ENCODE measurements at regions not wholly inside any gene's neighbourhood (a gene's known extent, or its start where the extent isn't known, plus 50 kb on each side); places are given as distances from the start of the nearest gene placed in this dataset.
A peak's percentile ranks its signal among the peaks of the same experiment; 100 is the strongest.

DNA sequence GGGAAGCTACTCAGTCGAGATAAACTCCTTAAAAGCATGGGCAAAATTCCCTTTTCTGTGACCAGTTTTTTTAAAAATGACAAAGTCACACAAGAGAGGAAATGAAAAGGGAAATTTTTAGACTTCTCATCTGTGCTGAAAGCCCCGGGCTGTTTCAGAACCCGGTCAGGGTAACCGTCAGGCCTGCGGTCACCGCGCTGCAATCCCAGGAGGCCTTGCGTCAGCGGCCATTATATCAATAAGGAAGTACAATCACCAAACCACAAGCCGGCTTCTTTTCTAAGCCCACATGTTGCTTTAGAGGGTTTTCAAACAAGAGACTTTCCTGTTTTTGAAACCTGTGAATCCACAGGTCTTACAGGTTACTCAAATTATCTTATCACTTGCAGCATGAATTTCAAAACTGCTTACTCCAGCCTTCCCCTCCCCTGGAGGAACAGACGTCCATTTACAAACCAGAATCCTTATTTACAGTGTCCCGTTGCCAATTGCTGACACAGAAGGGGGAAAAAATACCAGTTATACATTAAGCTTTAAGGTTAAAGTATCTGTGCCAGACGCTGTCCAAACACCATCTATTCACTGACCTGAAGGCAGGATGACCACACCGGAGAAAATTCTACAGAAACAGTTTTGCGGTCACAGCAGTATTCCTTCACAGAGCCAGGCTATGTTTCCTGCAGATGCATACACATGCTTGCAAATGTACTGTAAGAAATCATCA lies 165.3 kb downstream of the TOMM20 start:
- no peak for TF ChIP-seq EP300 (IDR thresholded peaks at IDR 0.05; ENCODE audit: borderline replicate concordance)
- no peak for TF ChIP-seq YY1 (IDR thresholded peaks at IDR 0.05; ENCODE audit: low read depth)

GRCh38 chr1:234962340-234962989 lies 166.2 kb downstream of the TOMM20 start:
- TF ChIP-seq TCF12 (IDR thresholded peaks at IDR 0.05; ENCODE audit: low read depth) (peak; percentile 28), EGR1 (IDR thresholded peaks at IDR 0.05) (no peak), NFIC (IDR thresholded peaks at IDR 0.05) (no peak)

DNA sequence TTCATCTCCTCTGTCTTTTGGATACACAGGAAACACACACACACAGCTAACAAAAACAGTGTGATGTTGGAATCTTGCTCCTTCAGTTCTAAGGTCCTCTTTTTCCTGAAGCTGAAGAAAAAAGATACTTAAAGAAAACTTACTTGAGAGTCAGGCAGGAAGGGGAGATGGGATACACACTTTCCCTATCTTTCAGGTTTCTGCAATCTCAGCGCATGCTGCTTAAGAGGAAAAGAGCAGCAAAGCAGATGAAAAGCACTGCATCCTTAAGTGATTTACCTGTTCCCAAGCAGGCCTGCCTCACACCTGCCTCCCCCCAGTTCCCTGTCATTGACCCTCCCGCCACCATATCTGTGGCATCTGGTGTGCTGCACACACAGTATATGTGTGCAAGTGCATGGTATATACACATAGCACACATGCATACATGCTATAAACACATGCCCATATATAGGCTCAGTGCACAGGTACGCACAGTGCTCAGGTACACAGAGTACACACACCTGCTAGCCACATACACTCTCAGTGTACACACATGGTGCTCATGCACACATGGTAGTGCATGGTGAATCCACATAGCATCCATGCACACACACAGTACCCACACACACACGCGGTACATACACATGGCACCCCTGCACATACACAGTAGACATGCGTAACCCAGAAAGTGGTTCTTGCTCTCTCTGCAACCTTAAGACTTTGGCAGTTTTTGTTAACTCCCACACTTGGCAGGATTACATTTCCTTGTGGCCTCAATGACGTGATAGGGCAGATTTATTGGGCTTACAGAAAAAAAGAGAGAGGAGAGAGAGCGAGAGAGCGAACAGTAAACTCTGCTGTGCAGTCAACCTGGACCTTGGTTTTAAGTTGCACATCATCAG lies 166.9 kb downstream of the TOMM20 start:
- TF ChIP-seq CEBPB (IDR thresholded peaks at IDR 0.05), result peak; percentile 67; the same call in 1 of the 2 replicates
- no peak for TF ChIP-seq TAF1 (IDR thresholded peaks at IDR 0.05; ENCODE audit: low read depth)
- TF ChIP-seq, protein P1, sequence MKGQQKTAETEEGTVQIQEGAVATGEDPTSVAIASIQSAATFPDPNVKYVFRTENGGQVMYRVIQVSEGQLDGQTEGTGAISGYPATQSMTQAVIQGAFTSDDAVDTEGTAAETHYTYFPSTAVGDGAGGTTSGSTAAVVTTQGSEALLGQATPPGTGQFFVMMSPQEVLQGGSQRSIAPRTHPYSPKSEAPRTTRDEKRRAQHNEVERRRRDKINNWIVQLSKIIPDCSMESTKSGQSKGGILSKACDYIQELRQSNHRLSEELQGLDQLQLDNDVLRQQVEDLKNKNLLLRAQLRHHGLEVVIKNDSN (IDR thresholded peaks at IDR 0.05), result no peak
- TF ChIP-seq FOXM1 (IDR thresholded peaks at IDR 0.05; ENCODE audit: borderline replicate concordance, low read depth), result 0 out of 2 replicates have a peak, but pooled peaks have one; percentile 40
- TF ChIP-seq YY1 (IDR thresholded peaks at IDR 0.05; ENCODE audit: low read depth), result no peak
- TF ChIP-seq EGR1 (IDR thresholded peaks at IDR 0.05), result no peak
- peak; percentile 59 for TF ChIP-seq CREB1 (IDR thresholded peaks at IDR 0.05; ENCODE audit: low read depth)
- TF ChIP-seq, protein P2, sequence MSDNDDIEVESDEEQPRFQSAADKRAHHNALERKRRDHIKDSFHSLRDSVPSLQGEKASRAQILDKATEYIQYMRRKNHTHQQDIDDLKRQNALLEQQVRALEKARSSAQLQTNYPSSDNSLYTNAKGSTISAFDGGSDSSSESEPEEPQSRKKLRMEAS (IDR thresholded peaks at IDR 0.05), result peak; percentile 17; the same call in 1 of the 2 replicates
- peak; percentile 61; the same call in 1 of the 2 replicates for TF ChIP-seq TEAD4 (IDR thresholded peaks at IDR 0.05)
- TF ChIP-seq RAD21 (IDR thresholded peaks at IDR 0.05; ENCODE audit: low read depth), result 0 out of 2 replicates have a peak, but pooled peaks have one; percentile 30
- TF ChIP-seq NFIC (IDR thresholded peaks at IDR 0.05), result peak; percentile 92
- TF ChIP-seq EP300 (IDR thresholded peaks at IDR 0.05; ENCODE audit: borderline replicate concordance), result peak; percentile 88
- TF ChIP-seq ZBTB7A (IDR thresholded peaks at IDR 0.05; ENCODE audit: low read depth), result no peak
- TF ChIP-seq TCF12 (IDR thresholded peaks at IDR 0.05; ENCODE audit: low read depth), result peak; percentile 85
- no peak for TF ChIP-seq REST (IDR thresholded peaks at IDR 0.05; ENCODE audit: low read depth)

GRCh38 chr1:234960722-234961455 lies 167.7 kb downstream of the TOMM20 start:
- TF ChIP-seq, protein P2 (IDR thresholded peaks at IDR 0.05), result no peak
- TF ChIP-seq FOXM1 (IDR thresholded peaks at IDR 0.05; ENCODE audit: borderline replicate concordance, low read depth) (no peak), TAF1 (IDR thresholded peaks at IDR 0.05; ENCODE audit: low read depth) (no peak), TEAD4 (IDR thresholded peaks at IDR 0.05) (no peak), ZBTB7A (IDR thresholded peaks at IDR 0.05; ENCODE audit: low read depth) (no peak)

DNA sequence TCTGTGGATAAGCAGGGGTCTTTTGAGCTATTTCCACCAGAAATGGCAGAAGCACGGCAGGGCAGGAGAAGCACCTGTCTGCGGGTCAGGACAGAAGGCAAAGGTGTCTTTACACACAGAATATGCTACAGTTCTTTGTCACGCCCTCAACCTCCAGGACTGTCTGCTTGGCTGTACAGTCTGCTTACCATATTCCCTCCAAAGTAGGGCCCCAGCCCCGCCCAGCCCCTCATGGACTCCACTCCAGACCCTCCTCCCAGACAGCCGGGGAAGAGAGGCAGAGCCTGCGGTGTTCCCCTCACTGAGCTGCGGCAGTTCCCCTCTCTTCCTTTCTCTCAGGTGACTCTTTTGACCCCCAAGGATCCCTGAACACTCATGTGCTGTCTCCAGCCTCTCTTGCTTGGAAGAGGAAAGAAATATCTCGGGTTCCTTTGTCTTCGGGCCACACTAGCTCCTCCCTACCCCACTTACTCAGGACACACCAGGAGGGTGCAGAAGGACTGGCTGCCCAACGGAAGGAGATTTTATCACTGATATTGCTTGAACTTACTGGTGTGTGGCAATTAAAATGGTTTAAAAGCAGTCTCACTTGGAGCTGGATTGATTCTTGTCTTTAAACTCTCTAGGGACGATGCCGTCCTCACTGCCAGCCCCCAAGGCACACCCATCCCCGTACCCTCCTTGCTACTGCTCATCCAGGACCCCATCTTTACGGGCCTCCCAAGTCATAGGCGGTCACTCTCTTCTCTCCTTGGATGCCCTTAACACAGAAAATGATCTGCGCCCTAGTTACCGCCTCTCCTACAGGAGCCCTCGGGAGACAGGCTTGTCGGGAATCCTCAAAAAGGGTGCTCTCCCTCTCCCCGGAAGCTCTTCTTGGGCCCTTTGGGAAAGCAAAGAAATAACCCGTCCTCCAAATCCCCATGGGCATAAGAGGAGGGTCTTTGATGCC lies 169.7 kb downstream of the TOMM20 start:
- no peak for TF ChIP-seq TEAD4 (IDR thresholded peaks at IDR 0.05)

DNA sequence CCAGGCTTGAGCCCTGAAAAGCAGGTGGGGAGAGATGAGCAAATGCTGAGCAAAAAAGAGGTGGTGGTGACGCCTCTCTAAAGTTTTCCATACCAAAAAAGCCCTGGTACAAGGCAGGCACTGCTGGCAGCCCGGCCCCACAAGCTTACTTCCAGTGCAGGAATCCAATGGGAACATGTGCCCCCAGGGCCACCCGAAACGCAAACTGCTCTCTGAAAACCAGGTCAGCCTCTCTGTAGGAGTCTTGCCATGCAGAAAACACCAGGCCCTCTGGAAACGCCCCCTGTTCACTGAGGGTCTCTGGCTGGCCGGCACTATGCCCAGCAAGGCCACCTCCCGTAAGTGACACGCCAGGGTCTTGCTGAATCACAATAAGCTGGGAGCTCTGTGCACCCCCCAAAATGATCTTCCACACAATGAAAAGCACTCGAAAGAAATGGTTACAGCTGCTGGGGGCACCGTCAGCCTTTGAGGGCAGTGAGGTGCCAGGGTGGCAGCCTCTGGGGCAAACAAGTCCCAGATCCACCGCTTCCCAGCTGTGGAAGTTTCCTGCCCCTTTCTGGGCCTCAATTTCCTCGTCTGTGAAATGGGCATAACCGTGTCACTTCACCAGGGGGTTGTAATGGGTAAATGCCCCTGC lies 170.5 kb downstream of the TOMM20 start:
- TF ChIP-seq EP300 (IDR thresholded peaks at IDR 0.05; ENCODE audit: borderline replicate concordance), result no peak
- TF ChIP-seq, protein P2 (IDR thresholded peaks at IDR 0.05), result no peak
- no peak for TF ChIP-seq REST (IDR thresholded peaks at IDR 0.05; ENCODE audit: low read depth)
- no peak for TF ChIP-seq RAD21 (IDR thresholded peaks at IDR 0.05; ENCODE audit: low read depth)
- no peak for TF ChIP-seq NFIC (IDR thresholded peaks at IDR 0.05)
- no peak for TF ChIP-seq EGR1 (IDR thresholded peaks at IDR 0.05)
- TF ChIP-seq FOXM1 (IDR thresholded peaks at IDR 0.05; ENCODE audit: borderline replicate concordance, low read depth), result no peak
- TF ChIP-seq TAF1 (IDR thresholded peaks at IDR 0.05; ENCODE audit: low read depth), result no peak
- TF ChIP-seq TCF12 (IDR thresholded peaks at IDR 0.05; ENCODE audit: low read depth), result no peak
- TF ChIP-seq YY1 (IDR thresholded peaks at IDR 0.05; ENCODE audit: low read depth), result no peak
- TF ChIP-seq TEAD4 (IDR thresholded peaks at IDR 0.05), result no peak
- TF ChIP-seq ZBTB7A (IDR thresholded peaks at IDR 0.05; ENCODE audit: low read depth), result no peak
- TF ChIP-seq CREB1 (IDR thresholded peaks at IDR 0.05; ENCODE audit: low read depth), result no peak
- TF ChIP-seq CEBPB (IDR thresholded peaks at IDR 0.05), result no peak
- TF ChIP-seq, protein P1 (IDR thresholded peaks at IDR 0.05), result no peak
